Muscle layer of colon (tissue), 2 donors: ENCODE measurements at regions not wholly inside any gene's neighbourhood (a gene's known extent, or its start where the extent isn't known, plus 50 kb on each side); places are given as distances from the start of the nearest gene placed in this dataset.

Source experiments
- H3K27ac ChIP-seq: one replicate; pipeline ENCODE4 v1.7.0; 2013; ENCODE audit warnings: low read depth, mild to moderate bottlenecking, low read length, moderate library complexity
- H3K27me3 ChIP-seq, 2 donors: one replicate each; pipeline ENCODE4 v1.7.0; 2013; ENCODE audit warnings: low read length in 2 of 2, mild to moderate bottlenecking in 2 of 2; ENCODE audit not compliant: insufficient read depth in 2 of 2, control insufficient read depth in 1 of 2
- H3K36me3 ChIP-seq: one replicate; pipeline ENCODE4 v1.7.0; 2013; ENCODE audit warnings: mild to moderate bottlenecking, low read length; ENCODE audit not compliant: insufficient read depth
- H3K4me1 ChIP-seq: one replicate; pipeline ENCODE4 v1.7.0; 2013; ENCODE audit warnings: mild to moderate bottlenecking, low read length; ENCODE audit not compliant: insufficient read depth
- H3K4me3 ChIP-seq, 2 donors: one replicate each; pipeline ENCODE4 v1.7.0; 2013; ENCODE audit warnings: low read length in 2 of 2, low read depth in 1 of 2, mild to moderate bottlenecking in 1 of 2, moderate library complexity in 1 of 2
- H3K9ac ChIP-seq: one replicate; pipeline ENCODE4 v1.7.0; 2013; ENCODE audit warnings: low read length
- H3K9me3 ChIP-seq: one replicate; pipeline ENCODE4 v1.7.0; 2013; ENCODE audit warnings: mild to moderate bottlenecking, low read length
- donor health status: abdominal sarcoma.
- donor health status: Adenocarcinoma of cecum.

GRCh38 chr6:21802175-21802822 lies 208.7 kb downstream of the SOX4 start:
- Histone ChIP-seq H3K9me3 (no peaks in the 10 kb centered on the region), H3K36me3 (no peaks in the 10 kb centered on the region), H3K4me1 (peaks cover 2% of the 10 kb centered on the region), H3K4me3 (no peak overlapping the region), H3K9ac (no peak overlapping the region), H3K27me3 (no peaks in the 10 kb centered on the region), H3K27ac (no peak overlapping the region)

DNA sequence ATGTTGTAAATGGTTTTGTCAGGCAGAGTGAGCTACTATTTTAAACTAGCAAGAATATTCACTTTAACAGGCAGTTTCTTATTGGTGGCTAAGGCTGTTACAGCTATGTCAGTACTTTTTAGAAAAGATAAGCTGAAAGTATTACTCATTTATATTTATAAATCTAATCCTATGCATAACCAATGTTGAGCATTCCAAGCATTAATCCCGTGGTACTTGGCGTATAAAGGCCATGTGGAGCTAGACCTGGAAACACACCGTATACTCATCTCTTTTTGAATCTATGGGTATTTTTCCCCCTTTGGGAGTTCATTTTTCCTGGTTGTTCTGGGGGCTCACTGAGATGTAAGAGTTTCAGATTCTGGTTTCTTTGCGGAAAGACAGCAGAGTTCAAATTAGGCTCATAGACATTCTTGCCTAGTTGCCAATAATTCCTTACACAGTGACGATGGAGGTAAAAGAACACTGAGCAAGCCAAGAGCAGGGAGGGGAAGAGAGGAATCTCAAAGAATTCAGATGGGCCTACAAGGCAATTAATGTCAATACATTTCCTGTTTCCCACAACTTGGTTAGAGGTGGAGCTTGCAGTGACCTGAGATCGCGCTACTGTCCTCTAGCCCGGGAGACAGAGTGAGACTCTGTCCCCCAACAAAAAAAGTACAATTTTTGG lies 211.5 kb downstream of the SOX4 start:
- Histone ChIP-seq H3K9ac (no peak overlapping the region), H3K27me3 (no peaks in the 10 kb centered on the region), H3K4me1 (peaks cover 22% of the 10 kb centered on the region), H3K27ac (no peak overlapping the region), H3K4me3 (no peak overlapping the region), H3K9me3 (no peaks in the 10 kb centered on the region), H3K36me3 (no peaks in the 10 kb centered on the region)

GRCh38 chr6:21807299-21808044 lies 213.9 kb downstream of the SOX4 start:
- Histone ChIP-seq H3K27ac (no peak overlapping the region), H3K36me3 (no peaks in the 10 kb centered on the region)

GRCh38 chr6:21808045-21808470 lies 214.5 kb downstream of the SOX4 start:
- H3K27ac ChIP-seq = peak overlapping the region; percentile 53
- H3K9me3 ChIP-seq = no peaks in the 10 kb centered on the region
- H3K4me1 ChIP-seq = peaks cover 22% of the 10 kb centered on the region
- H3K9ac ChIP-seq = no peak overlapping the region
- H3K4me3 ChIP-seq = peak overlapping the region in 1 of 2 donors; percentile 47
- no peaks in the 10 kb centered on the region for H3K27me3 ChIP-seq
- no peaks in the 10 kb centered on the region for H3K36me3 ChIP-seq

More at GRCh38 chr6:21807299-21808044, 213.9 kb downstream of the SOX4 start:
- Histone ChIP-seq H3K4me3 (no peak overlapping the region), H3K9ac (no peak overlapping the region), H3K27me3 (no peaks in the 10 kb centered on the region), H3K9me3 (no peaks in the 10 kb centered on the region), H3K4me1 (peaks cover 22% of the 10 kb centered on the region)

GRCh38 chr6:21808551-21809242 lies 215.1 kb downstream of the SOX4 start:
- H3K36me3 ChIP-seq = no peaks in the 10 kb centered on the region
- peaks cover 22% of the 10 kb centered on the region for H3K4me1 ChIP-seq
- no peaks in the 10 kb centered on the region for H3K27me3 ChIP-seq
- peak overlapping the region; percentile 53 for H3K27ac ChIP-seq
- H3K9me3 ChIP-seq = no peaks in the 10 kb centered on the region
- peak overlapping the region in 1 of 2 donors; percentile 47 for H3K4me3 ChIP-seq
- H3K9ac ChIP-seq = no peak overlapping the region

DNA sequence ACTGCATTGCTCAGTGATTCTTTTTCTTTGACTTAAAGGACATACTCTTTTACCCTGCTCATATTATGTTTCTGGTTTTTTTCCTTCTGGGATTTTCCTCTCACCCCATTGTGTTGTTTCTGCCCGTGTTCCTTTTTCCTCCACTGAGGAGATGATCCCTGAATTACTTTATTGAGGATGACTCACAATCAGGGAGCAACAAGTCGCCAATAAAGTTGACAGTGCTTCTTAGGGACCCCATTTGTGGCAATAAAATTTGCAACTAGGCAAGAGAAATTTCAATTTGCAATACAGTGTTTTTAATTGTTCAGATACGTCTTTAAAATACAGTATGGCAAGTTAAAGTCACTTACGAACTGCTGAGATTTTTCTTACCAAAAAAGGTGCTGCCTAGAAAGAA lies 217.9 kb downstream of the SOX4 start:
- H3K9me3 ChIP-seq = no peaks in the 10 kb centered on the region
- H3K27ac ChIP-seq = no peak overlapping the region
- H3K4me3 ChIP-seq = no peak overlapping the region
- H3K27me3 ChIP-seq = no peaks in the 10 kb centered on the region
- no peak overlapping the region for H3K9ac ChIP-seq
- peaks cover 22% of the 10 kb centered on the region for H3K4me1 ChIP-seq
- no peaks in the 10 kb centered on the region for H3K36me3 ChIP-seq

- no peaks in the 10 kb centered on the region for H3K36me3 ChIP-seq
- H3K4me3 ChIP-seq = no peak overlapping the region
- H3K9ac ChIP-seq = no peak overlapping the region
- H3K27ac ChIP-seq = no peak overlapping the region
- H3K9me3 ChIP-seq = no peaks in the 10 kb centered on the region
- no peaks in the 10 kb centered on the region for H3K27me3 ChIP-seq
- H3K4me1 ChIP-seq = no peaks in the 10 kb centered on the region
Observed at GRCh38 chr6:21816231-21816630, 222.7 kb downstream of the SOX4 start.

DNA sequence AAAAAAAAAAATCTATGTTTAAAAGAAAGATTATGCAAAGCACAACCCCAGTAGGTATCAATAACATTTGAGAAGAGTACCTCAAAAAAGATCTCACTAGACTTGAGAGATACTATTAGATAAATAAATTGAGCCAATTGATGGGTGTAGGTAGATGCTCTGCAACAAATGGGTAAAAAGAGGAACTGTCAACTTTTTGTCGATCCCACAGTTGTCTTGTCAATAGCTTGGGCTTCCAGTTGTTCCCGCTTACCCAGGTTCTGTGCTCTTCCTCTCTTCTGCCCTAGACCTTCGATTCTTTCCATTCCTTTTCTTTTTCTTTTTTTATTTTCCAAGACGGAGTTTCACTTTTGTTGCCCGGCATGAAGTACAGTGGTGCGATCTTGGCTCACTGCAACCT lies 226.9 kb downstream of the SOX4 start:
- Histone ChIP-seq H3K4me1 (no peaks in the 10 kb centered on the region), H3K27me3 (no peaks in the 10 kb centered on the region), H3K27ac (no peak overlapping the region), H3K9ac (no peak overlapping the region), H3K4me3 (no peak overlapping the region), H3K9me3 (no peaks in the 10 kb centered on the region), H3K36me3 (no peaks in the 10 kb centered on the region)

GRCh38 chr6:21823371-21823770 lies 229.8 kb downstream of the SOX4 start:
- H3K4me3 ChIP-seq = no peak overlapping the region
- H3K9me3 ChIP-seq = no peaks in the 10 kb centered on the region
- peaks cover 3% of the 10 kb centered on the region for H3K4me1 ChIP-seq
- H3K36me3 ChIP-seq = no peaks in the 10 kb centered on the region
- H3K27me3 ChIP-seq = no peaks in the 10 kb centered on the region
- no peak overlapping the region for H3K27ac ChIP-seq
- H3K9ac ChIP-seq = no peak overlapping the region

DNA sequence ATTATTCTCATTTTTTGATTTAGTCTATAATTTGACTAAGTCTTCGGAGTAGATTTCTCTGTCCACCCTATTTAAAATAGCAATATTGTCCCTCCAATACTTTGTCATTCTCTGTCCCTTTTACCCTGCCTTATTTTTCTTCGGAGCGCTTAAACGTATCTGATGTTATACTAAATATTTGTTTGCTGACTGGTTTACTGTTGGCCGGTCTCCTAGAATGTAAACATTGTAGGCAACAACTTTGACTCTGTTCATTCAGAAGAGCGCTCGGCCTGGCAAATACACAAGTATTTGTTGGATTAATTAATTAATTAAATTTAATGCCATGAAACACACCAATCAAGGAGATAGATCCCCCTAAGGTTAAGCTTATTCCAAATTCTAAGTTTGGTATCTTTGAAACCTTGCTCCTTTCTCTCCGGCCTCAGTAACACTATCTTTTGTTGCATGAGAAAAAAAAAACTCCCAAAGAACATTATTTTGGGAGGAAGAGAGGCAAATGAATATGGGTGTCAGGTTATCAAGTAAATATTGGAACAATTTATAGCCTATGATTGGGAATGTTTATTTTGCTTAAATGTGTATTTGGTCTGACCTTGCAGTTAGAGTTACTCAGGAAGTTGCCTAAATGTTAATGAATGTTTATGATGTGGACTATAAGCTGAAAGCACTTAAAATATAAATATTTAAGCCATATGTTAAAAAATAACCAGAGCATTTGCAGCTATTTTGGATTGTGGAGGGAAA lies 231.1 kb downstream of the SOX4 start:
- H3K9ac ChIP-seq = no peak overlapping the region
- no peaks in the 10 kb centered on the region for H3K9me3 ChIP-seq
- H3K36me3 ChIP-seq = no peaks in the 10 kb centered on the region
- no peak overlapping the region for H3K4me3 ChIP-seq
- no peaks in the 10 kb centered on the region for H3K27me3 ChIP-seq
- H3K4me1 ChIP-seq = peaks cover 6% of the 10 kb centered on the region
- H3K27ac ChIP-seq = no peak overlapping the region

DNA sequence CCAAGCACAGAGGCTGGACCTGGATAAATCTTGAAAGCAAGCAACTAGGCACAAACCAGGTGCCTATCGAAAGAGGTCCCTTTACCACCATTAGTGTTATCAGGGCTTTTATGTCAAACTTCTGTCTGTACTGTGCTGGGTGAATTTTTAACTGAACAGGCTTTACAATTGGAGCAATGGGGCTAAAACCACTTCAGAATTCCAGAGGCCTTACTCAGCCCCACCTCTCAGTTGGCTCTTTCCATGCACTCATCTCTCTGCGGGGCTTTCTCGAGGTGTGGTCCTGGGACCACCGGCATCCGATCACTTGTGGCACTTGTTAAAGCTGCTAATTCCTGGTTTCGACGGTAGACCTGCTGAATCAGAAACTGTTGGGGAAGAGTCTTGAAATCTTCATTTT lies 232.5 kb downstream of the SOX4 start:
- no peak overlapping the region for H3K4me3 ChIP-seq
- H3K36me3 ChIP-seq = no peaks in the 10 kb centered on the region
- H3K9me3 ChIP-seq = no peaks in the 10 kb centered on the region
- no peak overlapping the region for H3K9ac ChIP-seq
- no peak overlapping the region for H3K27ac ChIP-seq
- no peaks in the 10 kb centered on the region for H3K27me3 ChIP-seq
- peaks cover 6% of the 10 kb centered on the region for H3K4me1 ChIP-seq
